Psoas muscle (tissue), 7 donors: ENCODE measurements at regions not wholly inside any gene's neighbourhood (a gene's known extent, or its start where the extent isn't known, plus 50 kb on each side); places are given as distances from the start of the nearest gene placed in this dataset.

Source experiments
- ATAC-seq, 4 donors: fragments of 200-7000 bp; cut with Tn5 transposase; one replicate each; pipeline ENCODE4 v1.9.1; 2020; ENCODE audit warnings: moderate library complexity in 3 of 4, mild to moderate bottlenecking in 2 of 4
- DNase-seq, 2 donors: peaks; one replicate each; pipeline ENCODE4 v3.0.0-alpha.2; 2020
- H3K27ac ChIP-seq: fragments of 200-600 bp; one replicate; pipeline ENCODE4 v1.8.0; 2022
- H3K27me3 ChIP-seq, 3 donors: fragments of 200-600 bp in 1 of 3; one replicate each; pipeline versions ENCODE4 v1.6.1 to v1.8.0; 2013 to 2022; ENCODE audit warnings: low read length in 2 of 3, mild to moderate bottlenecking in 2 of 3, moderate library complexity in 1 of 3; ENCODE audit not compliant: insufficient read depth in 3 of 3
- H3K36me3 ChIP-seq, 2 donors: fragments of 200-600 bp in 1 of 2; one replicate each; pipeline versions ENCODE4 v1.6.1 to v1.8.0; 2013 to 2022; ENCODE audit warnings: low read depth in 1 of 2, mild to moderate bottlenecking in 1 of 2, moderate library complexity in 1 of 2; ENCODE audit not compliant: insufficient read depth in 1 of 2
- H3K4me1 ChIP-seq: fragments of 200-600 bp; one replicate; pipeline ENCODE4 v1.8.0; 2022
- H3K4me3 ChIP-seq: fragments of 200-600 bp; one replicate; pipeline ENCODE4 v1.8.0; 2022; ENCODE audit warnings: mild to moderate bottlenecking
- H3K9me3 ChIP-seq: fragments of 200-600 bp; one replicate; pipeline ENCODE4 v1.8.0; 2022
- CTCF ChIP-seq: fragments of 200-600 bp; IDR thresholded peaks from one replicate; pipeline ENCODE4 v1.8.0; 2022; ENCODE audit warnings: antibody characterized with exemption
- WGBS, 3 donors: extraction: QIAGEN DNeasy Blood & Tissue Kit; methylation state at CpG; one replicate each; pipeline versions ENCODE4 v1.1.6 to v1.1.7; 2013; 5-methylcytosine and 5-hydroxymethylcytosine counted together
- intact Hi-C, 2 donors: fragments of 100-400 bp; cut with DNase I; formaldehyde crosslinking; loops; one replicate each; pipeline versions ENCODE4 v1.11.0 to v1.14.2; 2022
- donor health status: healthy with polysubstance abuse.
- donor health status: DM: no; HTN: no; CAD: no; lungs with moderate emphysema.
- donor health status: Bipolar disorder and iron deficiency.
- donor health status: healthy.
- donor health status: DM: yes; HTN: yes; CAD: no.
- donor health status: DM: no; HTN: no; CAD: no.
- donor health status: DM: yes; HTN: yes; CAD: no.

- H3K4me3 ChIP-seq, result no peak overlapping the region
- no peaks in the 10 kb centered on the region for H3K4me1 ChIP-seq
- DNase-seq (no peak), ATAC-seq (no peak)
- no peaks in the 10 kb centered on the region for H3K36me3 ChIP-seq
- 80 to 87% (median 83%) methylated on average over 1 of the region's 1 CpG for WGBS, 3 donors
- intact Hi-C loops, result no loop called here
- H3K27me3 ChIP-seq, result peaks cover 0 to 2% (median 0%) of the 10 kb centered on the region in 3 donors
- no peak overlapping the region for H3K27ac ChIP-seq
- no peaks in the 10 kb centered on the region for H3K9me3 ChIP-seq
- no peak for TF ChIP-seq CTCF
Observed at GRCh38 chr5:8693341-8693844, 824.4 kb downstream of the MTRR start.

GRCh38 chr5:8694545-8694944, 825.6 kb downstream of the MTRR start:
- Histone ChIP-seq H3K27me3 (peaks cover 0 to 2% (median 0%) of the 10 kb centered on the region in 3 donors), H3K4me1 (no peaks in the 10 kb centered on the region), H3K36me3 (no peaks in the 10 kb centered on the region), H3K27ac (no peak overlapping the region), H3K4me3 (no peak overlapping the region), H3K9me3 (no peaks in the 10 kb centered on the region)
- DNase-seq (no peak), ATAC-seq (no peak)
- intact Hi-C loops, result no loop called here
- no peak for TF ChIP-seq CTCF
- WGBS, 3 donors, result 49 to 79% (median 63%) methylated on average over 3 of the region's 3 CpGs

- DNase-seq (no peak), ATAC-seq (no peak)
- no peak for TF ChIP-seq CTCF
- 39 to 52% (median 50%) methylated on average over 10 of the region's 10 CpGs for WGBS, 3 donors
- Histone ChIP-seq H3K4me3 (no peak overlapping the region), H3K4me1 (no peaks in the 10 kb centered on the region), H3K27ac (no peak overlapping the region), H3K36me3 (no peaks in the 10 kb centered on the region), H3K9me3 (no peaks in the 10 kb centered on the region), H3K27me3 (peaks cover 0 to 2% (median 0%) of the 10 kb centered on the region in 3 donors)
- intact Hi-C loops, result no loop called here
Observed at GRCh38 chr5:8695902-8696845, 827.2 kb downstream of the MTRR start.

- Histone ChIP-seq H3K9me3 (no peaks in the 10 kb centered on the region), H3K36me3 (no peaks in the 10 kb centered on the region), H3K4me1 (no peaks in the 10 kb centered on the region), H3K27ac (no peak overlapping the region), H3K4me3 (no peak overlapping the region), H3K27me3 (peaks cover 0 to 2% (median 0%) of the 10 kb centered on the region in 3 donors)
- no peak for TF ChIP-seq CTCF
- WGBS, 3 donors, result 80 to 81% (median 81%) methylated on average over 5 of the region's 5 CpGs
- ATAC-seq (no peak), DNase-seq (no peak)
- intact Hi-C loops, result no loop called here
Observed at GRCh38 chr5:8700222-8700621, 831.3 kb downstream of the MTRR start.
